GM12878 (cell line): ENCODE measurements at regions not wholly inside any gene's neighbourhood (a gene's known extent, or its start where the extent isn't known, plus 50 kb on each side); places are given as distances from the start of the nearest gene placed in this dataset.

Source experiments
- ATAC-seq: fragments of 200-7000 bp; cut with Tn5 transposase; 3 replicates; pipeline ENCODE4 v1.9.1; 2020; ENCODE audit warnings: mild to moderate bottlenecking, moderate library complexity
- BruUV-seq: library from RNA; stranded (reverse); fragments of 400-500 nt; replicated peaks from 2 replicates; lab custom pipeline; 2021; lab: Mats Ljungman, UMichigan
- CTCF ChIA-PET: fragments of 300-600 bp; sonication (Branson Sonifier 250); formaldehyde crosslinking; extraction: SDS; loops from one replicate; lab custom pipeline; 2021; ENCODE audit warnings: inconsistent platforms; lab: Yijun Ruan, JAX
- POLR2A ChIA-PET: fragments of 350-600 bp; formaldehyde crosslinking; extraction: SDS; loops from one replicate; lab custom pipeline; 2021; ENCODE audit warnings: inconsistent platforms; lab: Charles Lee
- RAD21 ChIA-PET: fragments of 300-600 bp; sonication (Branson Sonifier 250); formaldehyde crosslinking; loops from one replicate; lab custom pipeline; 2023; ENCODE audit warnings: antibody characterized with exemption; ENCODE audit not compliant: unreplicated experiment; lab: Charles Lee
- SMC1A ChIA-PET: fragments of 300-600 bp; sonication (Branson Sonifier 250); formaldehyde crosslinking; loops from one replicate; lab custom pipeline; 2023; ENCODE audit not compliant: unreplicated experiment, uncharacterized antibody; lab: Charles Lee
- DNase-seq: peaks from one replicate; pipeline ENCODE4 v3.0.0-alpha.2; 2011; ENCODE audit warnings: low read depth, low spot score
- FAIRE-seq: peaks from 3 replicates; lab custom pipeline; 2011; peaks lifted over from hg19 to GRCh38; lab: Jason Lieb, UNC
- H2AFZ ChIP-seq: 2 replicates; pipeline ENCODE4 v1.6.0; 2011; ENCODE audit warnings: low read depth, low read length, control low read depth; ENCODE audit not compliant: control insufficient read depth
- H3K27ac ChIP-seq: 2 replicates; pipeline ENCODE4 v1.5.1; 2011; ENCODE audit warnings: control low read depth; ENCODE audit not compliant: control insufficient read depth, insufficient read depth
- H3K27me3 ChIP-seq, 2 experiments: replicated peaks in 1 of 2; 2 replicates each; pipeline versions ENCODE4 v1.6.0 to v1.6.1; 2011; ENCODE audit warnings: low read length in 1 of 2; ENCODE audit not compliant: control insufficient read depth in 2 of 2, insufficient read depth in 2 of 2
- H3K36me3 ChIP-seq, 2 experiments: 2 replicates each; pipeline ENCODE4 v1.5.1; 2011; ENCODE audit warnings: low read length in 1 of 2; ENCODE audit not compliant: control insufficient read depth in 2 of 2, insufficient read depth in 2 of 2
- H3K4me1 ChIP-seq: 2 replicates; pipeline ENCODE4 v1.6.1; 2011; ENCODE audit warnings: mild to moderate bottlenecking, low read length, moderate library complexity, mixed read lengths; ENCODE audit not compliant: control insufficient read depth, insufficient read depth
- H3K4me2 ChIP-seq: 2 replicates; pipeline ENCODE4 v1.6.0; 2011; ENCODE audit warnings: control low read depth; ENCODE audit not compliant: control insufficient read depth, insufficient read depth
- H3K4me3 ChIP-seq: fragments of 200-600 bp; sonication (generic); 2 replicates; pipeline ENCODE4 v1.5.1; 2016
- H3K79me2 ChIP-seq: 2 replicates; pipeline ENCODE4 v1.6.0; 2011; ENCODE audit warnings: low read length; ENCODE audit not compliant: control insufficient read depth, insufficient read depth
- H3K9ac ChIP-seq: 2 replicates; pipeline ENCODE4 v1.8.0; 2011; ENCODE audit warnings: low read length, control low read depth, mixed read lengths; ENCODE audit not compliant: control insufficient read depth, insufficient read depth
- H3K9me3 ChIP-seq: replicated peaks from 3 replicates; pipeline ENCODE4 v1.5.1; 2011; ENCODE audit warnings: mild to moderate bottlenecking, low read length; ENCODE audit not compliant: control insufficient read depth, insufficient read depth
- H4K20me1 ChIP-seq: 2 replicates; pipeline ENCODE4 v1.6.0; 2011; ENCODE audit not compliant: control insufficient read depth, insufficient read depth
- BACH1 ChIP-seq: fragments of 450-650 bp; IDR thresholded peaks from 2 replicates; pipeline ENCODE4 v1.6.1; 2017; ENCODE audit warnings: mild to moderate bottlenecking, borderline replicate concordance
- BCL11A ChIP-seq: IDR thresholded peaks from 2 replicates; pipeline ENCODE4 v1.6.1; 2011; ENCODE audit warnings: low read depth, low read length
- BCL3 ChIP-seq: IDR thresholded peaks from 2 replicates; pipeline ENCODE4 v1.6.1; 2011; ENCODE audit warnings: borderline replicate concordance, low read depth, mild to moderate bottlenecking, moderate library complexity, low read length; ENCODE audit not compliant: insufficient read depth, poor library complexity, severe bottlenecking
- BMI1 ChIP-seq: fragments of 450-650 bp; IDR thresholded peaks from 2 replicates; pipeline ENCODE4 v1.6.1; 2016; ENCODE audit warnings: mild to moderate bottlenecking, moderate library complexity, borderline replicate concordance
- CBX5 ChIP-seq: sonication (generic); IDR thresholded peaks from 2 replicates; pipeline ENCODE4 v1.6.1; 2016; ENCODE audit warnings: low read depth, moderate library complexity, mild to moderate bottlenecking, inconsistent platforms
- CREM ChIP-seq: IDR thresholded peaks from 2 replicates; pipeline ENCODE4 v1.6.1; 2014; ENCODE audit warnings: antibody characterized with exemption, low read depth
- FOXK2 ChIP-seq: fragments of 450-650 bp; IDR thresholded peaks from 2 replicates; pipeline ENCODE4 v1.6.1; 2017; ENCODE audit warnings: mild to moderate bottlenecking, moderate library complexity
- MTA2 ChIP-seq: fragments of 450-650 bp; IDR thresholded peaks from 2 replicates; pipeline ENCODE4 v1.6.1; 2016; ENCODE audit warnings: low read depth, mild to moderate bottlenecking, moderate library complexity
- PKNOX1 ChIP-seq: fragments of 450-650 bp; IDR thresholded peaks from 2 replicates; pipeline ENCODE4 v1.6.1; 2016; ENCODE audit warnings: mild to moderate bottlenecking
- SMAD1 ChIP-seq: fragments of 450-650 bp; IDR thresholded peaks from 2 replicates; pipeline ENCODE4 v1.6.1; 2018; ENCODE audit warnings: mild to moderate bottlenecking, low read depth; ENCODE audit not compliant: partially characterized antibody
- TCF3 ChIP-seq: IDR thresholded peaks from 2 replicates; pipeline ENCODE4 v1.6.1; 2012; ENCODE audit warnings: low read depth, mild to moderate bottlenecking, low read length, borderline replicate concordance; ENCODE audit not compliant: insufficient read depth
- WRNIP1 ChIP-seq: IDR thresholded peaks from 2 replicates; pipeline ENCODE4 v1.6.1; 2011; ENCODE audit warnings: low read depth, low read length, improper control_type of control experiment, borderline replicate concordance
- WGBS: methylation state at CpG from one replicate; pipeline ENCODE4 v1.1.6; 2016; ENCODE audit warnings: low lambda C conversion rate; ENCODE audit not compliant: insufficient replicate concordance, insufficient coverage; ENCODE audit errors: missing lambda C conversion rate; 5-methylcytosine and 5-hydroxymethylcytosine counted together
- in situ Hi-C: fragments of 300-500 bp; cut with MboI; formaldehyde crosslinking; loops from 9 replicates; pipeline ENCODE4 v1.14.3; 2018; ENCODE audit warnings: mixed read lengths
- intact Hi-C: fragments of 100-400 bp; cut with micrococcal nuclease; formaldehyde crosslinking; loops from one replicate; pipeline ENCODE4 v1.14.2; 2022; ENCODE audit not compliant: unreplicated experiment

- H2AFZ ChIP-seq, result no peak overlapping the region
- no peaks in the 10 kb centered on the region for H3K9me3 ChIP-seq
- no peak overlapping the region for H3K27ac ChIP-seq
- TF ChIP-seq BCL3 (no peak), FOXK2 (no peak), TCF3 (no peak), BMI1 (no peak), PKNOX1 (no peak), BACH1 (no peak), BCL11A (no peak), CBX5 (no peak), SMAD1 (no peak), WRNIP1 (no peak), MTA2 (no peak), CREM (no peak)
- BruUV-seq, result no TSS peak
- POLR2A ChIA-PET, result no interaction called here
- no peaks in the 10 kb centered on the region for H3K4me1 ChIP-seq
- in situ Hi-C loops, result no loop called here
- ATAC-seq (no peak), DNase-seq (no peak), FAIRE-seq (no peak)
- RAD21 ChIA-PET, result no interaction called here
- no peaks in the 10 kb centered on the region for H4K20me1 ChIP-seq
- no peak overlapping the region for H3K4me3 ChIP-seq
- no peak overlapping the region for H3K9ac ChIP-seq
- 11% methylated on average over 6 of the region's 6 CpGs for WGBS
- H3K79me2 ChIP-seq, result no peaks in the 10 kb centered on the region
- SMC1A ChIA-PET, result no interaction called here
- CTCF ChIA-PET, result no interaction called here
- intact Hi-C loops, result no loop called here
- no peak overlapping the region for H3K4me2 ChIP-seq
- no peaks in the 10 kb centered on the region for H3K36me3 ChIP-seq
- no peaks in the 10 kb centered on the region for H3K27me3 ChIP-seq
These were observed 102.3 kb upstream of the FRMD1 start for GRCh38 chr6:168181316-168181715.
